SK-N-SH treated with all-trans-retinoic acid at 6 μM for 48 hours (cell line): ENCODE measurements at regions not wholly inside any gene's neighbourhood (a gene's known extent, or its start where the extent isn't known, plus 50 kb on each side); places are given as distances from the start of the nearest gene placed in this dataset.

Experiments used
- ATAC-seq: fragments of 200-7000 bp; cut with Tn5 transposase; 3 replicates; pipeline ENCODE4 v1.9.1; 2020; ENCODE audit warnings: mild to moderate bottlenecking, moderate library complexity
- BACH2 ChIP-seq: fragments of 250-450 bp; sonication (Bioruptor Pico); IDR thresholded peaks from 2 replicates; pipeline ENCODE4 v1.9.0; 2021; ENCODE audit warnings: mild to moderate bottlenecking, borderline replicate concordance
- ESRRG ChIP-seq: fragments of 250-450 bp; sonication (Bioruptor Pico); IDR thresholded peaks from 2 replicates; pipeline ENCODE4 v1.6.1; 2021; ENCODE audit warnings: mild to moderate bottlenecking
- GLIS3 ChIP-seq: fragments of 250-450 bp; sonication (Bioruptor Pico); IDR thresholded peaks from 2 replicates; pipeline ENCODE4 v1.5.0; 2020; ENCODE audit warnings: mild to moderate bottlenecking, moderate library complexity
- ISL1 ChIP-seq: fragments of 250-450 bp; sonication (Bioruptor Pico); IDR thresholded peaks from 2 replicates; pipeline ENCODE4 v2.1.2; 2022; ENCODE audit warnings: mild to moderate bottlenecking, moderate library complexity
- OSR1 ChIP-seq: fragments of 250-450 bp; sonication (Bioruptor Pico); IDR thresholded peaks from 2 replicates; pipeline ENCODE4 v1.8.0; 2022; ENCODE audit warnings: moderate library complexity, mild to moderate bottlenecking, inconsistent platforms
- PPARA ChIP-seq: fragments of 250-450 bp; sonication (Bioruptor Pico); IDR thresholded peaks from 2 replicates; pipeline ENCODE4 v1.5.0; 2020; ENCODE audit warnings: mild to moderate bottlenecking, borderline replicate concordance
- RARB ChIP-seq: fragments of 250-450 bp; sonication (Bioruptor Pico); IDR thresholded peaks from 2 replicates; pipeline ENCODE4 v1.8.0; 2021; ENCODE audit warnings: mild to moderate bottlenecking, moderate library complexity
- SNAI2 ChIP-seq: fragments of 250-450 bp; sonication (Bioruptor Pico); IDR thresholded peaks from 2 replicates; pipeline ENCODE4 v1.5.0; 2020; ENCODE audit warnings: mild to moderate bottlenecking, moderate library complexity
- TCF4 ChIP-seq: fragments of 250-450 bp; sonication (Bioruptor Pico); IDR thresholded peaks from 2 replicates; pipeline ENCODE4 v1.8.0; 2021; ENCODE audit warnings: mild to moderate bottlenecking, moderate library complexity, borderline replicate concordance
- TOX ChIP-seq: fragments of 250-450 bp; sonication (Bioruptor Pico); IDR thresholded peaks from 2 replicates; pipeline ENCODE4 v1.8.0; 2021; ENCODE audit warnings: mild to moderate bottlenecking, moderate library complexity, borderline replicate concordance
- ZFP3 ChIP-seq: fragments of 250-450 bp; sonication (Bioruptor Pico); IDR thresholded peaks from 2 replicates; pipeline ENCODE4 v1.5.0; 2020; ENCODE audit warnings: mild to moderate bottlenecking, moderate library complexity
- ZFP30 ChIP-seq: fragments of 450-650 bp; formaldehyde crosslinking; IDR thresholded peaks from 2 replicates; pipeline ENCODE4 v1.5.0; 2022; ENCODE audit warnings: mild to moderate bottlenecking, moderate library complexity
- ZNF565 ChIP-seq: fragments of 450-650 bp; formaldehyde crosslinking; conservative IDR thresholded peaks from 2 replicates; pipeline ENCODE4 v1.5.0; 2020; ENCODE audit warnings: low read depth, mild to moderate bottlenecking, moderate library complexity
- ZNF70 ChIP-seq: fragments of 450-650 bp; formaldehyde crosslinking; IDR thresholded peaks from 2 replicates; pipeline ENCODE4 v1.5.0; 2020; ENCODE audit warnings: mild to moderate bottlenecking, moderate library complexity
- ZNF8 ChIP-seq: fragments of 450-650 bp; formaldehyde crosslinking; IDR thresholded peaks from 2 replicates; pipeline ENCODE4 v1.5.0; 2020; ENCODE audit warnings: mild to moderate bottlenecking, moderate library complexity
- TF ChIP-seq, protein P1 (sequence below): fragments of 250-450 bp; sonication (Bioruptor Pico); IDR thresholded peaks from 2 replicates; pipeline ENCODE4 v1.5.1; 2021; ENCODE audit warnings: mild to moderate bottlenecking, moderate library complexity
- TF ChIP-seq, protein P2 (sequence below): fragments of 250-450 bp; sonication (Bioruptor Pico); IDR thresholded peaks from 2 replicates; pipeline ENCODE4 v1.5.1; 2020; ENCODE audit warnings: low read depth, mild to moderate bottlenecking, moderate library complexity
- TF ChIP-seq, protein P3 (sequence below): fragments of 250-450 bp; sonication (Bioruptor Pico); IDR thresholded peaks from 2 replicates; pipeline ENCODE4 v1.5.0; 2020; ENCODE audit warnings: mild to moderate bottlenecking, moderate library complexity
- TF ChIP-seq, protein P4 (sequence below): fragments of 250-450 bp; sonication (Bioruptor Pico); IDR thresholded peaks from 2 replicates; pipeline ENCODE4 v1.8.0; 2021; ENCODE audit warnings: low read depth, mild to moderate bottlenecking, moderate library complexity, borderline replicate concordance

DNA sequence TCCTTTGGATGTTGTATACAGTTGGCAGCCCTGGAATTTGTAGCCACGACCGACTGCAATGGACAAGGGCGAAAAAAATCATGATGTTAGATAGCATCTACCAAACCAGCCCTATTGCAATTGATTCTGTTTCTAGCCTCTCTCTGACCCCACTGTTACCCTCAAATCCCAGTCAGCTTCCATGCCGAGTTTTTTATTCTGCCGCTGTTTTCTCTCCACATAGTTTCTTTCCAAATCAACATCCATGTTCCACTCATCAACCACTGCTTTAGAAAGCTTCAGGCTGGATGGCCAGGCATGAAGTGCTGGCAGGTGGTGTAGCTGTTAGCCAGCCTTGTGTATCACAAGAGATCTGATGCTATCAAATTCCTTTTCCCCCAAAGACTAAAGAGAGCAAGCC is 272.8 kb downstream of the FIGN start:
- no peak for ATAC-seq
- TF ChIP-seq, protein P1, sequence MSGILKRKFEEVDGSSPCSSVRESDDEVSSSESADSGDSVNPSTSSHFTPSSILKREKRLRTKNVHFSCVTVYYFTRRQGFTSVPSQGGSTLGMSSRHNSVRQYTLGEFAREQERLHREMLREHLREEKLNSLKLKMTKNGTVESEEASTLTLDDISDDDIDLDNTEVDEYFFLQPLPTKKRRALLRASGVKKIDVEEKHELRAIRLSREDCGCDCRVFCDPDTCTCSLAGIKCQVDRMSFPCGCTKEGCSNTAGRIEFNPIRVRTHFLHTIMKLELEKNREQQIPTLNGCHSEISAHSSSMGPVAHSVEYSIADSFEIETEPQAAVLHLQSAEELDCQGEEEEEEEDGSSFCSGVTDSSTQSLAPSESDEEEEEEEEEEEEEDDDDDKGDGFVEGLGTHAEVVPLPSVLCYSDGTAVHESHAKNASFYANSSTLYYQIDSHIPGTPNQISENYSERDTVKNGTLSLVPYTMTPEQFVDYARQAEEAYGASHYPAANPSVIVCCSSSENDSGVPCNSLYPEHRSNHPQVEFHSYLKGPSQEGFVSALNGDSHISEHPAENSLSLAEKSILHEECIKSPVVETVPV (CRISPR knock-in tag) = no peak
- TF ChIP-seq GLIS3 (CRISPR knock-in tag) = no peak
- TF ChIP-seq BACH2 = no peak
- no peak for TF ChIP-seq ZNF8 (CRISPR knock-in tag)
- no peak for TF ChIP-seq PPARA (CRISPR knock-in tag)
- TF ChIP-seq, protein P2, sequence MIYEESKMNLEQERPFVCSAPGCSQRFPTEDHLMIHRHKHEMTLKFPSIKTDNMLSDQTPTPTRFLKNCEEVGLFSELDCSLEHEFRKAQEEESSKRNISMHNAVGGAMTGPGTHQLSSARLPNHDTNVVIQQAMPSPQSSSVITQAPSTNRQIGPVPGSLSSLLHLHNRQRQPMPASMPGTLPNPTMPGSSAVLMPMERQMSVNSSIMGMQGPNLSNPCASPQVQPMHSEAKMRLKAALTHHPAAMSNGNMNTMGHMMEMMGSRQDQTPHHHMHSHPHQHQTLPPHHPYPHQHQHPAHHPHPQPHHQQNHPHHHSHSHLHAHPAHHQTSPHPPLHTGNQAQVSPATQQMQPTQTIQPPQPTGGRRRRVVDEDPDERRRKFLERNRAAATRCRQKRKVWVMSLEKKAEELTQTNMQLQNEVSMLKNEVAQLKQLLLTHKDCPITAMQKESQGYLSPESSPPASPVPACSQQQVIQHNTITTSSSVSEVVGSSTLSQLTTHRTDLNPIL (CRISPR knock-in tag) = no peak
- TF ChIP-seq ZNF70 (CRISPR knock-in tag) = no peak
- no peak for TF ChIP-seq RARB (CRISPR knock-in tag)
- no peak for TF ChIP-seq OSR1 (CRISPR knock-in tag)

DNA sequence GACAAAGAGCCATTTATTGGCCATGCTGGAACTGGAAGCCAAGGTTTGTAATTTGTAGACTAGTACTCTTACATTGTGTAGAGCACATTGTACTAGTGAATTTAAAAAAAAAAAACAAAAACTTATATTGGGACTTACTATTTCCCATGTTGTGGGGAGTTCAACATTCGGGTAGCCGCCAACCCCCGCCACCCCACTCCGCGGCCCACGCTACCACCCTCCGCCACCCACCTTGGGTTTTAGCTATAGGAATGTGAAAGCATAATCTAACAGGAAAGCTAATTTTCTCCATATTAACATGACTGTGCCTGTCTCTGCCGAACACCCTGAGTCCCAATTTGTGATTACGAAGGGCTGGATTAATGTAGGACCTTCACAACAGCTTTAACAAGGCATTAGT is 275.8 kb downstream of the FIGN start:
- no peak for ATAC-seq
- TF ChIP-seq ZNF8 (CRISPR knock-in tag) (no peak), SNAI2 (no peak), TCF4 (CRISPR knock-in tag) (no peak), RARB (CRISPR knock-in tag) (no peak), ZFP3 (CRISPR knock-in tag) (no peak), ZNF565 (CRISPR knock-in tag) (no peak), GLIS3 (CRISPR knock-in tag) (no peak), OSR1 (CRISPR knock-in tag) (no peak), ISL1 (CRISPR knock-in tag) (no peak)
- TF ChIP-seq, protein P1 (CRISPR knock-in tag) = no peak
- TF ChIP-seq, protein P3, sequence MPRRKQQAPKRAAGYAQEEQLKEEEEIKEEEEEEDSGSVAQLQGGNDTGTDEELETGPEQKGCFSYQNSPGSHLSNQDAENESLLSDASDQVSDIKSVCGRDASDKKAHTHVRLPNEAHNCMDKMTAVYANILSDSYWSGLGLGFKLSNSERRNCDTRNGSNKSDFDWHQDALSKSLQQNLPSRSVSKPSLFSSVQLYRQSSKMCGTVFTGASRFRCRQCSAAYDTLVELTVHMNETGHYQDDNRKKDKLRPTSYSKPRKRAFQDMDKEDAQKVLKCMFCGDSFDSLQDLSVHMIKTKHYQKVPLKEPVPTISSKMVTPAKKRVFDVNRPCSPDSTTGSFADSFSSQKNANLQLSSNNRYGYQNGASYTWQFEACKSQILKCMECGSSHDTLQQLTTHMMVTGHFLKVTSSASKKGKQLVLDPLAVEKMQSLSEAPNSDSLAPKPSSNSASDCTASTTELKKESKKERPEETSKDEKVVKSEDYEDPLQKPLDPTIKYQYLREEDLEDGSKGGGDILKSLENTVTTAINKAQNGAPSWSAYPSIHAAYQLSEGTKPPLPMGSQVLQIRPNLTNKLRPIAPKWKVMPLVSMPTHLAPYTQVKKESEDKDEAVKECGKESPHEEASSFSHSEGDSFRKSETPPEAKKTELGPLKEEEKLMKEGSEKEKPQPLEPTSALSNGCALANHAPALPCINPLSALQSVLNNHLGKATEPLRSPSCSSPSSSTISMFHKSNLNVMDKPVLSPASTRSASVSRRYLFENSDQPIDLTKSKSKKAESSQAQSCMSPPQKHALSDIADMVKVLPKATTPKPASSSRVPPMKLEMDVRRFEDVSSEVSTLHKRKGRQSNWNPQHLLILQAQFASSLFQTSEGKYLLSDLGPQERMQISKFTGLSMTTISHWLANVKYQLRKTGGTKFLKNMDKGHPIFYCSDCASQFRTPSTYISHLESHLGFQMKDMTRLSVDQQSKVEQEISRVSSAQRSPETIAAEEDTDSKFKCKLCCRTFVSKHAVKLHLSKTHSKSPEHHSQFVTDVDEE (CRISPR knock-in tag) = no peak

DNA sequence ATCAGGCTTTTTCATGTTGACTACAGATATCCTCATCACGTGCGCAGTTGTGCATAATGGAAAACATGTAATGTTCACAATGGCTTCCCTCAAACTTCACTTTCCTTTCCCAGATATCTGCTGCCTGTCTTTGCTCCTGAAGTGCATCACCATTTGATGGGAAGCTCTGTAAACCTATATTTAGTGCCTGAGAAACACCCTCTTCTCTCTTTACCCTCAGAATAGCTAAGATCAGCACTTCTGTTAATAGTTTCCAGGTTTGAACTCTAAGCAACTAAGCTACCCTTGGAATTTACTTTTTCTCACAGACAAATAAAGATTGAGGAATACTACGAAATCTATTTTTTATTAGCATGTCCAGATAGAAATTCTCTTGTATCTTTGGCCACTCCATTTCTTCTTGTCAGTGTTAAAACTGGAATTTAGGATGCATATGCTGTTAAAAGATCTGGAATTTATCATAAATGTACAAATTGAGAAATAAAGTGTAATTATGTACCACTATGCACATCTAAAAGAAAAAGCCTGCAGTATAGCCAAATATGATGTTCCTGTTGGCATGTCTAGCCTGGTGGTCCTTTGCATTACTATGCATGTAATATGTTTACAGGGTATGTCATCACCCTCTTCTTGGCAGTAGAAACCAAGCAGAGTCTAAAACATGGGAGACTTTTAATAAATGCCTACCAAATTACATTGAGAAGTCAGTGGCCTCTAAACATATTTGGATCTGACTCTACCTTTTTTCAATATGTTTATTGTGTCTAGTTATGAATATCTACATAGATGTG is 278.7 kb downstream of the FIGN start:
- ATAC-seq = no peak
- TF ChIP-seq, protein P1 (CRISPR knock-in tag) = no peak
- TF ChIP-seq SNAI2 (no peak), ISL1 (CRISPR knock-in tag) (no peak), ZFP30 (CRISPR knock-in tag) (no peak), ZNF8 (CRISPR knock-in tag) (no peak), TOX (no peak), BACH2 (no peak), ZFP3 (CRISPR knock-in tag) (no peak), ESRRG (CRISPR knock-in tag) (no peak), OSR1 (CRISPR knock-in tag) (no peak)
- TF ChIP-seq, protein P2 (CRISPR knock-in tag) = no peak
- TF ChIP-seq, protein P4, sequence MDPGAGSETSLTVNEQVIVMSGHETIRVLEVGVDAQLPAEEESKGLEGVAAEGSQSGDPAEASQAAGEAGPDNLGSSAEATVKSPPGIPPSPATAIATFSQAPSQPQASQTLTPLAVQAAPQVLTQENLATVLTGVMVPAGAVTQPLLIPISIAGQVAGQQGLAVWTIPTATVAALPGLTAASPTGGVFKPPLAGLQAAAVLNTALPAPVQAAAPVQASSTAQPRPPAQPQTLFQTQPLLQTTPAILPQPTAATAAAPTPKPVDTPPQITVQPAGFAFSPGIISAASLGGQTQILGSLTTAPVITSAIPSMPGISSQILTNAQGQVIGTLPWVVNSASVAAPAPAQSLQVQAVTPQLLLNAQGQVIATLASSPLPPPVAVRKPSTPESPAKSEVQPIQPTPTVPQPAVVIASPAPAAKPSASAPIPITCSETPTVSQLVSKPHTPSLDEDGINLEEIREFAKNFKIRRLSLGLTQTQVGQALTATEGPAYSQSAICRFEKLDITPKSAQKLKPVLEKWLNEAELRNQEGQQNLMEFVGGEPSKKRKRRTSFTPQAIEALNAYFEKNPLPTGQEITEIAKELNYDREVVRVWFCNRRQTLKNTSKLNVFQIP = no peak
- TF ChIP-seq, protein P3 (CRISPR knock-in tag) = no peak
